HEK293 (cell line): ENCODE measurements at regions not wholly inside any gene's neighbourhood (a gene's known extent, or its start where the extent isn't known, plus 50 kb on each side); places are given as distances from the start of the nearest gene placed in this dataset.

Experiments
- CTCF ChIA-PET: fragments of 350-600 bp; formaldehyde crosslinking; extraction: SDS; loops from one replicate; lab custom pipeline; 2021; ENCODE audit warnings: antibody characterized with exemption; lab: Yijun Ruan, JAX
- POLR2A ChIA-PET: fragments of 300-600 bp; formaldehyde crosslinking; extraction: SDS; loops from one replicate; lab custom pipeline; 2020; ENCODE audit warnings: antibody characterized with exemption, inconsistent platforms; lab: Yijun Ruan, JAX
- H3K27ac ChIP-seq: fragments of 200-500 bp; sonication (Bioruptor generic); 2 replicates; pipeline ENCODE4 v1.5.1; 2014; ENCODE audit warnings: low read depth, low read length, control low read depth, inconsistent platforms; ENCODE audit errors: extremely low read depth
- H3K36me3 ChIP-seq, 2 experiments: fragments of 200-500 bp in 1 of 2; sonication (Bioruptor generic) in 1 of 2; 1 replicate in 1 of 2; 2 replicates in 1 of 2; pipeline ENCODE4 v1.5.1; 2014 to 2017; ENCODE audit warnings: inconsistent platforms in 2 of 2, low read length in 2 of 2; ENCODE audit not compliant: control insufficient read depth in 2 of 2, insufficient read depth in 1 of 2
- H3K4me1 ChIP-seq: fragments of 200-500 bp; sonication (Bioruptor generic); 2 replicates; pipeline ENCODE4 v1.5.1; 2014; ENCODE audit warnings: mild to moderate bottlenecking, low read length, inconsistent platforms; ENCODE audit not compliant: control insufficient read depth, insufficient read depth
- H3K4me3 ChIP-seq: 2 replicates; pipeline ENCODE4 v1.5.1; 2011; ENCODE audit warnings: low read depth, mild to moderate bottlenecking, control low read depth, low read length, moderate library complexity
- H3K9me3 ChIP-seq: fragments of 200-500 bp; sonication (Bioruptor generic); 2 replicates; pipeline ENCODE4 v1.5.1; 2014; ENCODE audit warnings: low read depth, low read length, inconsistent platforms; ENCODE audit not compliant: control insufficient read depth, insufficient read depth
- GFI1B ChIP-seq: fragments of 450-650 bp; formaldehyde crosslinking; IDR thresholded peaks from 2 replicates; pipeline ENCODE4 v1.5.1; 2016; ENCODE audit warnings: missing biosample characterization, missing genetic modification characterization
- RBAK ChIP-seq: fragments of 450-650 bp; formaldehyde crosslinking; IDR thresholded peaks from 2 replicates; pipeline ENCODE4 v1.5.1; 2016; ENCODE audit warnings: missing biosample characterization, missing genetic modification characterization
- ZIC2 ChIP-seq: fragments of 450-650 bp; formaldehyde crosslinking; IDR thresholded peaks from 2 replicates; pipeline ENCODE4 v1.5.1; 2016; ENCODE audit warnings: missing biosample characterization, missing genetic modification characterization
- ZNF175 ChIP-seq: fragments of 450-650 bp; formaldehyde crosslinking; IDR thresholded peaks from 2 replicates; pipeline ENCODE4 v1.5.1; 2016; ENCODE audit warnings: missing biosample characterization, missing genetic modification characterization
- ZNF239 ChIP-seq: fragments of 450-650 bp; formaldehyde crosslinking; IDR thresholded peaks from 2 replicates; pipeline ENCODE4 v1.5.1; 2016; ENCODE audit warnings: missing biosample characterization, missing genetic modification characterization
- ZNF266 ChIP-seq: fragments of 450-650 bp; formaldehyde crosslinking; IDR thresholded peaks from 2 replicates; pipeline ENCODE4 v1.5.1; 2016; ENCODE audit warnings: missing biosample characterization, missing genetic modification characterization, low read depth
- ZNF354C ChIP-seq: fragments of 450-650 bp; formaldehyde crosslinking; IDR thresholded peaks from 2 replicates; pipeline ENCODE4 v1.5.1; 2016; ENCODE audit warnings: missing biosample characterization, missing genetic modification characterization, low read depth, borderline replicate concordance
- ZNF366 ChIP-seq: fragments of 450-650 bp; formaldehyde crosslinking; conservative IDR thresholded peaks from 2 replicates; pipeline ENCODE4 v1.5.1; 2016; ENCODE audit warnings: missing biosample characterization, missing genetic modification characterization
- ZNF416 ChIP-seq: fragments of 450-650 bp; formaldehyde crosslinking; IDR thresholded peaks from 2 replicates; pipeline ENCODE4 v1.5.1; 2016; ENCODE audit warnings: missing biosample characterization, missing genetic modification characterization
- ZNF48 ChIP-seq: fragments of 450-650 bp; formaldehyde crosslinking; IDR thresholded peaks from 2 replicates; pipeline ENCODE4 v1.5.1; 2016; ENCODE audit warnings: missing biosample characterization, missing genetic modification characterization
- ZNF558 ChIP-seq: fragments of 450-650 bp; formaldehyde crosslinking; IDR thresholded peaks from 2 replicates; pipeline ENCODE4 v1.5.1; 2016; ENCODE audit warnings: missing biosample characterization, missing genetic modification characterization
- ZNF560 ChIP-seq: fragments of 450-650 bp; formaldehyde crosslinking; IDR thresholded peaks from 2 replicates; pipeline ENCODE4 v1.5.1; 2017; ENCODE audit warnings: missing biosample characterization, missing genetic modification characterization, borderline replicate concordance
- TF ChIP-seq, protein P1 (sequence below): fragments of 450-650 bp; formaldehyde crosslinking; IDR thresholded peaks from 2 replicates; pipeline ENCODE4 v1.5.1; 2017; ENCODE audit warnings: missing biosample characterization, missing genetic modification characterization
- TF ChIP-seq, protein P2 (sequence below): fragments of 450-650 bp; formaldehyde crosslinking; IDR thresholded peaks from 2 replicates; pipeline ENCODE4 v1.5.1; 2016; ENCODE audit warnings: missing biosample characterization, missing genetic modification characterization
- TF ChIP-seq, protein P3 (sequence below): fragments of 450-650 bp; formaldehyde crosslinking; IDR thresholded peaks from 2 replicates; pipeline ENCODE4 v1.5.1; 2016; ENCODE audit warnings: missing biosample characterization, missing genetic modification characterization
- TF ChIP-seq, protein P4 (sequence below): fragments of 450-650 bp; formaldehyde crosslinking; IDR thresholded peaks from 2 replicates; pipeline ENCODE4 v1.5.1; 2016; ENCODE audit warnings: missing biosample characterization, missing genetic modification characterization, borderline replicate concordance
- TF ChIP-seq, protein P5 (sequence below): fragments of 450-650 bp; formaldehyde crosslinking; IDR thresholded peaks from 2 replicates; pipeline ENCODE4 v1.5.1; 2017; ENCODE audit warnings: missing biosample characterization, missing genetic modification characterization

DNA sequence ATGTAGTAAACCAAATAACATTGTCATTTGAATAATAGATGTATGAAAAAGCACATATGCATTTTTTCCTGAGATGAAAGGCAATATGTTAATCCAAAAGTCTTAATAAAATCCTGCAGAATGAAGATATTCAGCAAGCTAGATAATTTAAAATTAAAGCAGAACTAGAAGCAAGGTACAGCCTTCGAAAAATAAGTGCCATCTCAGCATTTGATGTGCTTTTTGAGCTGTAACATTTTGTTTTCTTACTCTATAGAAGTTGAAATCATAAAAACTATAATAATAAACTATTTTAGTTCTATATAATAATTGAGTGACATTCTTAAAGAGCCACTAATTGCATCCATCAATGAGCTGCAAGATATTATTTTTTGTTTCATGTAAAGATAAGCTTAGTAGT, 410.4 kb upstream of the TRAM1L1 start:
- CTCF ChIA-PET: no interaction called here
- TF ChIP-seq GFI1B (no peak), ZNF175 (tag by site-specific recombination) (no peak), ZNF416 (tag by site-specific recombination) (no peak), ZNF558 (tag by site-specific recombination) (no peak)
- TF ChIP-seq, protein P1, sequence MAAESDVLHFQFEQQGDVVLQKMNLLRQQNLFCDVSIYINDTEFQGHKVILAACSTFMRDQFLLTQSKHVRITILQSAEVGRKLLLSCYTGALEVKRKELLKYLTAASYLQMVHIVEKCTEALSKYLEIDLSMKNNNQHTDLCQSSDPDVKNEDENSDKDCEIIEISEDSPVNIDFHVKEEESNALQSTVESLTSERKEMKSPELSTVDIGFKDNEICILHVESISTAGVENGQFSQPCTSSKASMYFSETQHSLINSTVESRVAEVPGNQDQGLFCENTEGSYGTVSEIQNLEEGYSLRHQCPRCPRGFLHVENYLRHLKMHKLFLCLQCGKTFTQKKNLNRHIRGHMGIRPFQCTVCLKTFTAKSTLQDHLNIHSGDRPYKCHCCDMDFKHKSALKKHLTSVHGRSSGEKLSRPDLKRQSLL (tag by site-specific recombination): no peak
- TF ChIP-seq, protein P2, sequence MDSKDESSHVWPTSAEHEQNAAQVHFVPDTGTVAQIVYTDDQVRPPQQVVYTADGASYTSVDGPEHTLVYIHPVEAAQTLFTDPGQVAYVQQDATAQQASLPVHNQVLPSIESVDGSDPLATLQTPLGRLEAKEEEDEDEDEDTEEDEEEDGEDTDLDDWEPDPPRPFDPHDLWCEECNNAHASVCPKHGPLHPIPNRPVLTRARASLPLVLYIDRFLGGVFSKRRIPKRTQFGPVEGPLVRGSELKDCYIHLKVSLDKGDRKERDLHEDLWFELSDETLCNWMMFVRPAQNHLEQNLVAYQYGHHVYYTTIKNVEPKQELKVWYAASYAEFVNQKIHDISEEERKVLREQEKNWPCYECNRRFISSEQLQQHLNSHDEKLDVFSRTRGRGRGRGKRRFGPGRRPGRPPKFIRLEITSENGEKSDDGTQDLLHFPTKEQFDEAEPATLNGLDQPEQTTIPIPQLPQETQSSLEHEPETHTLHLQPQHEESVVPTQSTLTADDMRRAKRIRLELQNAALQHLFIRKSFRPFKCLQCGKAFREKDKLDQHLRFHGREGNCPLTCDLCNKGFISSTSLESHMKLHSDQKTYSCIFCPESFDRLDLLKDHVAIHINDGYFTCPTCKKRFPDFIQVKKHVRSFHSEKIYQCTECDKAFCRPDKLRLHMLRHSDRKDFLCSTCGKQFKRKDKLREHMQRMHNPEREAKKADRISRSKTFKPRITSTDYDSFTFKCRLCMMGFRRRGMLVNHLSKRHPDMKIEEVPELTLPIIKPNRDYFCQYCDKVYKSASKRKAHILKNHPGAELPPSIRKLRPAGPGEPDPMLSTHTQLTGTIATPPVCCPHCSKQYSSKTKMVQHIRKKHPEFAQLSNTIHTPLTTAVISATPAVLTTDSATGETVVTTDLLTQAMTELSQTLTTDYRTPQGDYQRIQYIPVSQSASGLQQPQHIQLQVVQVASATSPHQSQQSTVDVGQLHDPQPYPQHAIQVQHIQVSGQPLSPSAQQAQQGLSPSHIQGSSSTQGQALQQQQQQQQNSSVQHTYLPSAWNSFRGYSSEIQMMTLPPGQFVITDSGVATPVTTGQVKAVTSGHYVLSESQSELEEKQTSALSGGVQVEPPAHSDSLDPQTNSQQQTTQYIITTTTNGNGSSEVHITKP (tag by site-specific recombination): no peak
- TF ChIP-seq, protein P3, sequence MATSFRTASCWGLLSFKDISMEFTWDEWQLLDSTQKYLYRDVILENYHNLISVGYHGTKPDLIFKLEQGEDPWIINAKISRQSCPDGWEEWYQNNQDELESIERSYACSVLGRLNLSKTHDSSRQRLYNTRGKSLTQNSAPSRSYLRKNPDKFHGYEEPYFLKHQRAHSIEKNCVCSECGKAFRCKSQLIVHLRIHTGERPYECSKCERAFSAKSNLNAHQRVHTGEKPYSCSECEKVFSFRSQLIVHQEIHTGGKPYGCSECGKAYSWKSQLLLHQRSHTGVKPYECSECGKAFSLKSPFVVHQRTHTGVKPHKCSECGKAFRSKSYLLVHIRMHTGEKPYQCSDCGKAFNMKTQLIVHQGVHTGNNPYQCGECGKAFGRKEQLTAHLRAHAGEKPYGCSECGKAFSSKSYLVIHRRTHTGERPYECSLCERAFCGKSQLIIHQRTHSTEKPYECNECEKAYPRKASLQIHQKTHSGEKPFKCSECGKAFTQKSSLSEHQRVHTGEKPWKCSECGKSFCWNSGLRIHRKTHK (tag by site-specific recombination): no peak
- H3K4me1 ChIP-seq: no peaks in the 10 kb centered on the region
- H3K4me3 ChIP-seq: no peak overlapping the region
- no peaks in the 10 kb centered on the region for H3K9me3 ChIP-seq
- H3K27ac ChIP-seq: no peak overlapping the region
- POLR2A ChIA-PET: no interaction called here
- H3K36me3 ChIP-seq: no peaks in the 10 kb centered on the region

DNA sequence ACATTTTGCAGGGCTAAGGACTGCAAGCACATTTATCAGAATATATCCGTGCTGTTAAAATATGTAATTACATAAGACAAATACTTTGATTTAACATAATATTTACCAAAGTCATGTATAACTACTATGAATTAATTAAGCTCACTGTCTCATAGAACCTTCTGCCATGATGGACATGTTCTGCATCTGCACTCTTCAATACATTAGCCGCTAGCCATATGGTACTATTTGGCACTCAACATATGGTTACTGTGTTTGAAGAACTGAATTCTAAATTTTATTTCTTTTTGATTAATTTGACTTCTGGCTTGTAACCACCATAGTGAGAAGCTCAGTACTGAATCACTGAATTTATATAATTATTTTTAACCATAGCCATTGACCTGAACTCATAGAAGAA, 427.0 kb upstream of the TRAM1L1 start:
- POLR2A ChIA-PET: no interaction called here
- no peaks in the 10 kb centered on the region for H3K36me3 ChIP-seq
- no peaks in the 10 kb centered on the region for H3K4me1 ChIP-seq
- CTCF ChIA-PET: no interaction called here
- no peak overlapping the region for H3K27ac ChIP-seq
- H3K9me3 ChIP-seq: no peaks in the 10 kb centered on the region
- TF ChIP-seq ZIC2 (tag by site-specific recombination): no peak
- no peak for TF ChIP-seq ZNF239 (tag by site-specific recombination)
- no peak for TF ChIP-seq ZNF354C
- no peak for TF ChIP-seq ZNF560
- no peak for TF ChIP-seq ZNF266 (tag by site-specific recombination)
- no peak for TF ChIP-seq ZNF48 (tag by site-specific recombination)
- no peak for TF ChIP-seq ZNF366 (tag by site-specific recombination)
- TF ChIP-seq, protein P4, sequence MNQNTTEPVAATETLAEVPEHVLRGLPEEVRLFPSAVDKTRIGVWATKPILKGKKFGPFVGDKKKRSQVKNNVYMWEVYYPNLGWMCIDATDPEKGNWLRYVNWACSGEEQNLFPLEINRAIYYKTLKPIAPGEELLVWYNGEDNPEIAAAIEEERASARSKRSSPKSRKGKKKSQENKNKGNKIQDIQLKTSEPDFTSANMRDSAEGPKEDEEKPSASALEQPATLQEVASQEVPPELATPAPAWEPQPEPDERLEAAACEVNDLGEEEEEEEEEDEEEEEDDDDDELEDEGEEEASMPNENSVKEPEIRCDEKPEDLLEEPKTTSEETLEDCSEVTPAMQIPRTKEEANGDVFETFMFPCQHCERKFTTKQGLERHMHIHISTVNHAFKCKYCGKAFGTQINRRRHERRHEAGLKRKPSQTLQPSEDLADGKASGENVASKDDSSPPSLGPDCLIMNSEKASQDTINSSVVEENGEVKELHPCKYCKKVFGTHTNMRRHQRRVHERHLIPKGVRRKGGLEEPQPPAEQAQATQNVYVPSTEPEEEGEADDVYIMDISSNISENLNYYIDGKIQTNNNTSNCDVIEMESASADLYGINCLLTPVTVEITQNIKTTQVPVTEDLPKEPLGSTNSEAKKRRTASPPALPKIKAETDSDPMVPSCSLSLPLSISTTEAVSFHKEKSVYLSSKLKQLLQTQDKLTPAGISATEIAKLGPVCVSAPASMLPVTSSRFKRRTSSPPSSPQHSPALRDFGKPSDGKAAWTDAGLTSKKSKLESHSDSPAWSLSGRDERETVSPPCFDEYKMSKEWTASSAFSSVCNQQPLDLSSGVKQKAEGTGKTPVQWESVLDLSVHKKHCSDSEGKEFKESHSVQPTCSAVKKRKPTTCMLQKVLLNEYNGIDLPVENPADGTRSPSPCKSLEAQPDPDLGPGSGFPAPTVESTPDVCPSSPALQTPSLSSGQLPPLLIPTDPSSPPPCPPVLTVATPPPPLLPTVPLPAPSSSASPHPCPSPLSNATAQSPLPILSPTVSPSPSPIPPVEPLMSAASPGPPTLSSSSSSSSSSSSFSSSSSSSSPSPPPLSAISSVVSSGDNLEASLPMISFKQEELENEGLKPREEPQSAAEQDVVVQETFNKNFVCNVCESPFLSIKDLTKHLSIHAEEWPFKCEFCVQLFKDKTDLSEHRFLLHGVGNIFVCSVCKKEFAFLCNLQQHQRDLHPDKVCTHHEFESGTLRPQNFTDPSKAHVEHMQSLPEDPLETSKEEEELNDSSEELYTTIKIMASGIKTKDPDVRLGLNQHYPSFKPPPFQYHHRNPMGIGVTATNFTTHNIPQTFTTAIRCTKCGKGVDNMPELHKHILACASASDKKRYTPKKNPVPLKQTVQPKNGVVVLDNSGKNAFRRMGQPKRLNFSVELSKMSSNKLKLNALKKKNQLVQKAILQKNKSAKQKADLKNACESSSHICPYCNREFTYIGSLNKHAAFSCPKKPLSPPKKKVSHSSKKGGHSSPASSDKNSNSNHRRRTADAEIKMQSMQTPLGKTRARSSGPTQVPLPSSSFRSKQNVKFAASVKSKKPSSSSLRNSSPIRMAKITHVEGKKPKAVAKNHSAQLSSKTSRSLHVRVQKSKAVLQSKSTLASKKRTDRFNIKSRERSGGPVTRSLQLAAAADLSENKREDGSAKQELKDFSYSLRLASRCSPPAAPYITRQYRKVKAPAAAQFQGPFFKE (tag by site-specific recombination): no peak
- TF ChIP-seq ZNF558 (tag by site-specific recombination): no peak
- no peak for TF ChIP-seq RBAK
- TF ChIP-seq, protein P2 (tag by site-specific recombination): no peak
- TF ChIP-seq, protein P5, sequence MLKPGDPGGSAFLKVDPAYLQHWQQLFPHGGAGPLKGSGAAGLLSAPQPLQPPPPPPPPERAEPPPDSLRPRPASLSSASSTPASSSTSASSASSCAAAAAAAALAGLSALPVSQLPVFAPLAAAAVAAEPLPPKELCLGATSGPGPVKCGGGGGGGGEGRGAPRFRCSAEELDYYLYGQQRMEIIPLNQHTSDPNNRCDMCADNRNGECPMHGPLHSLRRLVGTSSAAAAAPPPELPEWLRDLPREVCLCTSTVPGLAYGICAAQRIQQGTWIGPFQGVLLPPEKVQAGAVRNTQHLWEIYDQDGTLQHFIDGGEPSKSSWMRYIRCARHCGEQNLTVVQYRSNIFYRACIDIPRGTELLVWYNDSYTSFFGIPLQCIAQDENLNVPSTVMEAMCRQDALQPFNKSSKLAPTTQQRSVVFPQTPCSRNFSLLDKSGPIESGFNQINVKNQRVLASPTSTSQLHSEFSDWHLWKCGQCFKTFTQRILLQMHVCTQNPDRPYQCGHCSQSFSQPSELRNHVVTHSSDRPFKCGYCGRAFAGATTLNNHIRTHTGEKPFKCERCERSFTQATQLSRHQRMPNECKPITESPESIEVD (tag by site-specific recombination): no peak
- TF ChIP-seq, all 188 proteins: peak for 0
- H3K4me3 ChIP-seq: no peak overlapping the region
